Prostate gland (tissue), 2 donors: ENCODE measurements at regions not wholly inside any gene's neighbourhood (a gene's known extent, or its start where the extent isn't known, plus 50 kb on each side); places are given as distances from the start of the nearest gene placed in this dataset.

ENCODE experiments used
- POLR2AphosphoS5 ChIP-seq: sonication (generic); formaldehyde crosslinking; IDR thresholded peaks from one replicate; pipeline ENCODE4 v1.6.1; 2017; ENCODE audit warnings: antibody characterized with exemption
- TF ChIP-seq, protein P1 (sequence below), 4 experiments: fragments of 200-600 bp in 2 of 4; fragments of 450-650 bp in 2 of 4; sonication (generic) in 2 of 4; IDR thresholded peaks; 1 replicate in 3 of 4; 2 replicates in 1 of 4; pipeline ENCODE4 v1.5.1; 2016 to 2019; ENCODE audit warnings: antibody characterized with exemption in 4 of 4, mild to moderate bottlenecking in 2 of 4, moderate library complexity in 2 of 4

- TF ChIP-seq, protein P1, sequence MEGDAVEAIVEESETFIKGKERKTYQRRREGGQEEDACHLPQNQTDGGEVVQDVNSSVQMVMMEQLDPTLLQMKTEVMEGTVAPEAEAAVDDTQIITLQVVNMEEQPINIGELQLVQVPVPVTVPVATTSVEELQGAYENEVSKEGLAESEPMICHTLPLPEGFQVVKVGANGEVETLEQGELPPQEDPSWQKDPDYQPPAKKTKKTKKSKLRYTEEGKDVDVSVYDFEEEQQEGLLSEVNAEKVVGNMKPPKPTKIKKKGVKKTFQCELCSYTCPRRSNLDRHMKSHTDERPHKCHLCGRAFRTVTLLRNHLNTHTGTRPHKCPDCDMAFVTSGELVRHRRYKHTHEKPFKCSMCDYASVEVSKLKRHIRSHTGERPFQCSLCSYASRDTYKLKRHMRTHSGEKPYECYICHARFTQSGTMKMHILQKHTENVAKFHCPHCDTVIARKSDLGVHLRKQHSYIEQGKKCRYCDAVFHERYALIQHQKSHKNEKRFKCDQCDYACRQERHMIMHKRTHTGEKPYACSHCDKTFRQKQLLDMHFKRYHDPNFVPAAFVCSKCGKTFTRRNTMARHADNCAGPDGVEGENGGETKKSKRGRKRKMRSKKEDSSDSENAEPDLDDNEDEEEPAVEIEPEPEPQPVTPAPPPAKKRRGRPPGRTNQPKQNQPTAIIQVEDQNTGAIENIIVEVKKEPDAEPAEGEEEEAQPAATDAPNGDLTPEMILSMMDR (IDR thresholded peaks at IDR 0.05), result no peak
- TF ChIP-seq POLR2AphosphoS5, result no peak
These were observed 417.1 kb downstream of the CSNK1G3 start for GRCh38 chr5:123929055-123929474.
